GM19467 (cell line): ENCODE measurements at regions not wholly inside any gene's neighbourhood (a gene's known extent, or its start where the extent isn't known, plus 50 kb on each side); places are given as distances from the start of the nearest gene placed in this dataset.
"Not testable (repeated sequence)": the region's sequence is repeated elsewhere in the genome, so short reads cannot be mapped to it uniquely, and the experiment has no call there.

ENCODE experiments used
- ATAC-seq: cut with Tn5 transposase; IDR thresholded peaks from one replicate; pipeline ENCODE4 v1.9.1; 2021; ENCODE audit warnings: mild to moderate bottlenecking, moderate library complexity; ENCODE audit not compliant: unreplicated experiment

DNA sequence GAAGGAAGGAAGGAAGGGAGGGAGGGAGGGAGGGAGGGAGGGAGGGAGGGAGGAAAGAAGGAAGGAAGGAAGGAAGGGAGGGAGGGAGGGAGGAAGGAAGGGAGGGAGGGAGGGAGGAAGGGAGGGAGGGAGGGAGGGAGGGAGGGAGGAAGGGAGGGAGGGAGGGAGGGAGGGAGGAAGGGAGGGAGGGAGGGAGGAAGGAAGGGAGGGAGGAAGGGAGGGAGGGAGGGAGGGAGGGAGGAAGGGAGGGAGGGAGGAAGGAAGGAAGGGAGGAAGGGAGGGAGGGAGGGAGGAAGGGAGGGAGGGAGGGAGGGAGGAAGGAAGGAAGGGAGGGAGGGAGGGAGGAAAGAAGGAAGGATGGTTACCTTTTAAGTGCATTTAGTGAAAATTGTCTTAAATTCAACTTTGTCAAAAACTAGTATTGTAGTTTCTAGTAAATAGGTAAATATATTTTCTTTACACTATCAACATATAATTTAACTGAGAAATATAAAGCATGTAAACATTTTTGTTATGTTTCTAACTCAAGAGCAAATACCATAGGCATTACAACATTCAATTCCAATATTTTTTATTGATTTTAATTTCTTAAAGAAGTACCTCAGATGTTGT, 776.4 kb upstream of the ADGRL3 start:
- not testable (repeated sequence) for ATAC-seq

DNA sequence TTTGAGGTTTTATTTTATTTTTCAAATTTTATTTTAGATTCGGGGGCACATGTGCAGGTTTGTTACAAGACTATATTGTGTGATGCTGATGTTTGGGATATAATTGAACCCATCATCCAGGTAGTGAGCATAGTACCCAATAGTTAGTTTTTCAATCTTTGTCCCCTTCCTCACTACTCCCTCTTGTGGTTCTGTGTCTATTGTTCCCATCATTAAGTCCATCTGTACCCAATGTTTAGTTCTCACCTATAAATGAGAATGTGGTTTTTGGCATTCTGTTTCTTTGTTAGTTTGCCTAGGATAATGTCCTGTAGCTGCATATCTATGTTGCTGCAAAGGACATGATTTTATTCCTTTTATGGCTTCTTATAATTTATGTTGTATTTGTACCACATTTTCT, 767.2 kb upstream of the ADGRL3 start:
- ATAC-seq = no peak

DNA sequence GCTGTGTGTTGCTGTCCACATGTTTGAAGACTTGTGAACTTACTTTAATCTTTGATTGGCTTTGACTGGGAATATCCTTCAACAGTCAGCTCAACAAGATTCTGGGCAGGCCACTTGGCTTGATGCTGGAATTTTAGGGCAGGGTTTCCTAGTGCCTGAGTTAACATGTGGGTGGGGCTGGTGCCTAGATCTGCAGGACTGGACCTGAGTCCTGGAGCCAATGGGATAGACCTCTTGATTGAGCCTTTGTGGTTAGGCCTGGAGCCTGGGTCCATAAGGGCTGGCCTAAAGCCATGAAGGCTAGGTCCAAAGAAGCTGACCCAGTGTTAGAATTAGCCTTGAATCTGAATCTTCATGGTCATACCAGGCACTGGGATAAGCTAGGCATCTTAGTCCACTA, 757.1 kb upstream of the ADGRL3 start:
- ATAC-seq = no peak

DNA sequence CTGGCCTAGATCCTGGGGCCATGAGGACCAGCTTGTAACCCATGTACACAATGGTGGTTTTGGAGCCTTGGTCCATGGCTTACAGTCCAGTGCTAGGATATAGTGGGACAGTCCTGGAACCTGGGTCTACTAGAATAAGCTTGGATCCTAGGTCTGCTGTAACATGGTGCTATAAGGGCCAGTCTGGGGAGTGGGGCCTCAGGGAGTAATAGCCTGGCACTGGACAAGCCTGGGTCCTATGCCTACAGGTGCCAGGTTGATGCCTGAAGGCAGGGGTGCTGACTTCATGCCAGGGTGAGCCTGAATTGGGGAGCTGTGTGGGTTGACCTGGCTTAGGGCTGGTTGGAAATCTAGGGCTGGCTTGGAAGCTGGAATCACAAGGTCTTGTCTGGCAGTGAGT, 756.3 kb upstream of the ADGRL3 start:
- no peak for ATAC-seq

DNA sequence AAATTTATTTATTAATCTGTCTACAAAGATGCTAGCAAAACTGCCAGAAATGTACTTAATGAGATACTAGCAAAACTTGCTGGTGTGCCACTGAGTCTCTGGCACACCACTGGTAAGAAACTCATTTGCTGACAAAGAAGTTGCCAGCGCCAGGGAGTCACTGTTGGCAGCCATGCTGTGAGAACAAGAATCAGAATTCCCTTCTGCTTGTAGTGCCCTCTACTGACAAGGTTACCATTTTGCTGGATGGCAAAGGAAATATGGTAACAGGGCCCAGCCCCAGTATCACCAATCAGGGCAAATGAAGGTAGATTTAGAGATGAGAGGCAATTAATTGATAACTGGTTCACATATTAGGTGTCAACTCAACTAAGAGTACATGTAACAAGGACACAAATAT, 750.1 kb upstream of the ADGRL3 start:
- no peak for ATAC-seq

DNA sequence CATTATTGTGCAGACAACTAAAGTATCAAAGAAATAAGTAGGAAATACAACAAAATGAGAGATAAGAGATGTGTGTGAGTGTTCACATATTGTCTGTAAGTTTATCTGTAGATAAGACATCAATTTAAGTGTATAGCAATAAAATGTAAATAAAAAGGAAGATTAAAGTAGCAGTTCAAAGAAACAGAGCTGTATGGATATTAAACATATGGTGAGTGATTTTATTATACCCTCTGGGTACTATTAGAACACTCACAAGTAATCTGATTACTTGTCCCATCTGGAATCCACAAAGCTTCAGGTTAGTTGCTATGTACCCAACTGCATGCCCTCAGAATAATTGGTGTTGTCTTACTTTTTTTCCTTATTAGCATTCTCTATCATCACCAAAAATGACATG, 747.9 kb upstream of the ADGRL3 start:
- ATAC-seq = no peak

DNA sequence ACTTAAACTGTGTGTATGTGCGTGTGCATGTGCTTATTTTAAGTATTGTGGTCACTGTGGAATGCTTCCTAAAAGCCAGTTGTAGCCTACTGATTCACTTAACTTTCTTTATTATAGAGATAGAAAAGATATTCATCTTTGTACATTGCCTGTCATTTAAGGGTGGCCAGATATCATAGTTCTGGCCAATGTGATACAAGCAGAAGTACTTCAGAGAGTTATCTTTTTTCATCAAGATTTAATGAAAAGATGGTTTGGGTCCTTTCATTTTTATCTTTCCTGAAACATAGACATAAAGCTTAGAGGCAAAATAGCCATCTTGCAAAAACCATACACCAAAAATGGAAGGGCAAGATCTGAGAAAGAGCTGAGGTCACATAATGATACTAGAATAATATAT, 744.7 kb upstream of the ADGRL3 start:
- no peak for ATAC-seq

DNA sequence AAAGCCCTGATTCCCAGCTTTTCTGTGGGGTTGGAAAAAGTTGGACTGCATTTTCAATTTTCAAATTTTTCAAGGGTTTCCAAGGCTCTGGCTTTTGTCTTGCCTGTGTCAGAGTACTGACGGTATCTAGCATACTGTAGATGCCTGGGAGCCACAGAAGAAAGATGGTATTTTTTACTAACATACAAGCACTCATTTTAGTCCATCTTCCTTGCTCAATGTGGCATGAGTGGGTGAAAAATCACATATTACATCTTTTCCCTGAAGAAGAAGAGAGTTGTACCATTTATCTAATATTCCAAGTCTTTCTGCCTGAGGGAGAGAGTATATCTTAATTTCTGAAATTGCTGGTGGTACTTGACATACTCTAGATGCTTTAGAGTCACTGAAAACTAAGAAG, 738.6 kb upstream of the ADGRL3 start:
- no peak for ATAC-seq

DNA sequence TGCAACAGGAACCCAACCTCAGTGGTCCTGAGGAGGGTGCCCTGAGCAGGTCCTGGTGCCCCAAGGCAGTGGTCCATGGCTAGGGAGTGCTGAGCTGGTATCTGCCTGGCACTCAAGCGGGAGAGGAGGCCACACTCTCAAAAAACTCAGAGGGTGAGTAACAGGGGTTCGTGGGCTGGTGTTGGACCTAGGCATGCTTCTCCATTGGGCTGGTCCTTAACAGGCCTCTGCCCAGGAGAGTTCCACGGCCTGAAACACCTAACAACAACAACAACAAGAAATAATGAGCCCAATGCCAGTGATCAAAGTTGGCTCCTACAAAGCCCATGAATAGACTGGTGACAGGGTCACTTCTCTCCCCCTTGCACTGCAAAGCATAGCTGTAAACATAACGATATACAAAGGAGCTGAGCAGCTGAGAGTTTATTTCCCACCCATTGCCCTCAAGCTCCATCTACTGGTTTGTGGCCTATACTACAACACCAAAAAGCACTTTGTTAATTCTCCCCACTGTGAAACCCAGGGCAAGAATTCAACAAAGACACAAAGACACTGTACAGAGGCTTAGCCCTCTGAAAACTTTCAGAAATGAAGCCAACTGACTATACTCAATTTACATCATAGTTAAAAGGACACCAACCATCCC, 736.1 kb upstream of the ADGRL3 start:
- ATAC-seq = no peak

DNA sequence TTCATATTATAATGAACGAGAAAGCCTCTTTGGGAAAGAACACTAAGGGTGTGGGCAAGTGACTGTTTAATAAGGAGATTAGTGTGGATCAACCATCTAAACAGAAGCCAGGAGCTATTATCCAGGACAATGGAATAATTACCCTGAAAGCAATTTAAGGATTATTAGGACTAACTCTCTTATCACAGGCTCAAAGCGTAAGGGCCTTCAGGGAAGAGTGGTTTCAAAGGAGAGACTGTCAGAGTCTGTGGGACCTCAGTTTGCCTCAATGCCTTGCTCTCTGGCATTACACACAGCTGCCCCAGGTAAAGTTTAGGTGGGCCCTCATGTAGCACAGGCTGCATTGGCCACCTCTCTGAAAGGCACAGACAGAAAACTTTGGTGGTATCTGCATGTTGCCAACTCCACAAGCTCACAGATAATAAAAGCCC, 717.2 kb upstream of the ADGRL3 start:
- ATAC-seq = no peak

DNA sequence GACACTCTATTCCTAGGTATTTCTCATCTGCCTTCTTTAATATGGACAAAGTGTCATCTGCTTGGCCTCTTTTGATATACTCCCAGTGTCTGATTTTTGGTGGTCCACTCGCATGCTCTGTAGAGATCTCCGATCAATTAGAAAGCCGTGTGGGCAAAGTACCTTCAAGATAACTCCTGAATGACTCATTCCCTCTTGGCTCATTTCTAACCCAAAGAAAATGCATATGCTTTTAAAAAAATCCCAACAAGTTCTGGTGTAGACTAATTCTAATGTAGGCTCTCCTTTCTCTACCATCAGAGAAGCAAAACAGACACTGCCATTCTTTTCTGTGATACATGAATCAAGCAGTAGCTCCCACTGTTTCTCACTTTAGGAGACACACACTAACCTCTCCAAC, 714.9 kb upstream of the ADGRL3 start:
- ATAC-seq = no peak

DNA sequence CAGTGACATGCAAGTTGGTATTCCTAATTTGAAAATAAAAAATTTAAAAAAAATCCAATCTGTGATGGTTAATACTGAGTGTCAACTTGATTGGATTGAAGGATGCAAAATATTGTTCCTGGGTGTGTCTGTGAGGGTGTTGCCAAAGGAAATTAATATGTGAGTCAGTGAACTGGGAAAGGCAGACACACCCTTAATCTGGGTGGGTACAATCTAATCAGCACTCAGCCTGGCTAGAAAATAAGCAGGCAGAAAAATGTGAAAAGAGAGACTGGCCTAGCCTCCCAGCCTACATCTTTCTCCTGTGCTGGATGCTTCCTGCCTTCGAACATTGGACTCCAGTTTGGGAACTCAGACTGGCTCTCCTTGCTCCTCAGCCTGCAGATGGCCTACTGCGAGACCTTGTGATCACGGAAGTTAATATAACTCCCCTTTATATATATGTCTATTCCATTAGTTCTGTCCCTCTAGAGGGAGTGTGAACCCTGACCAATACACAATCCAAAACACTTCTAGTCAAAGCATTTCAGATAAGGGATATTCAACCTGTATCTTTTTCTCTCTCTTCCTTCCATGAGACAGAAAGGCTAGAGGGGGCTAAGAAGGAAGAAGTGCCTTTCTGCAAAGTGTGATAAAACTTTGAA, 712.9 kb upstream of the ADGRL3 start:
- ATAC-seq = not testable (repeated sequence)

DNA sequence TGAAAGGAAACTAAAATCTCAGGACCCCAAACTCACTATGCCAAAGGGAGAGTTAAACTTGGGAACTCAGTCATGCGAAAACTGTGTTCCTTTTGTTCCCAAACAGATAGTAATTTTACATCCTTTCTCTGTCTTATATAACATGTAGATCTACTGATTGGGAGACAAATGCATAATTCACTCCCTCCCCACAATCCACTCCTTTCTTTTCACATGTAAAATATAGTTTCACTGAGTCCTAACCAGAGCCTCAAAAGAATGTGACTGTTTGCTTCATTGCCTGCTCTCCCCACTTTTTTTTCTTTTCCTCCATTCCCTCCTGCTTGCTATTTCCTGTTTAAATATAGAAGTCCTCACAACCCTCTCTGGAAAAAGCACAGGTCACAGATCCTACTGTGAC, 699.3 kb upstream of the ADGRL3 start:
- no peak for ATAC-seq

DNA sequence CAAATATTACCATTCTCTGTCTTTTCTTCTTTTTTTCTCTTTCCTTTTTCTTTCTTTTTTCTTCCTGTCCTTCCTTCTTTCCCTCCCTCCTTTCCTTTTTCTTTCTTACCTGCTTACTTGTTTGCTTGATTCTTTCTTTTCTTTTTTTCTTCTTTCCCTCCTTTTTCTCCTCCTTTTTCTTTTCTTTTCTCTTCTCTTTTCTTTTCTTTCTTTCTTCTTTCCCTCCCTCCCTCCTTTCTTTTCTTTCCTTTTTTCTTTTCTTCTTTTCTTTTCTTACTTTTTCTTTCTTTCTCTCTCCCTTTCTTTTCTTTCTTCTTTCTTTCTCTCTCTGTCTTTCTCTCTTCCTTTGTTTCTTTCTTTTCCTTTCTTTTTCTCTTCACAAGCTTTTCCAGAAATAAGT, 697.4 kb upstream of the ADGRL3 start:
- ATAC-seq = no peak

DNA sequence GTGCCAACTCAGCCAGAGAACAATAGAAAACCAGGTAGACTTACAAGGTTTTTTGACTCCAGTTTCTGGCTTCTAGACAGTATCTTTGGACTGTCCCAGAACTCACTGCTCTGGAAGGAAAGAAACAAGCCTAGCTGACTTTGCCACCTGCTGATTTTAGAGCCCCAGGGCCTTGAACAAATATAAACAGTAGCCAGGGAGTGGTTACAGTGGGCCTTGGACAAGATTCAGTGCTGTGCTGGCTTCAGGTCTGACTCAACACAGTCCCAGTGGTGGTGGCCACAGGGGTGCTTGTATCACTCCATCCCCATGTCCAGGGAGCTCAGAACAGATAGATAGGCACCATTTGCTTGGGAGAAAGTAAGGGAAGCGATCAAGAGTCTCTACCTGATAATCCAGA, 694.1 kb upstream of the ADGRL3 start:
- ATAC-seq = no peak

DNA sequence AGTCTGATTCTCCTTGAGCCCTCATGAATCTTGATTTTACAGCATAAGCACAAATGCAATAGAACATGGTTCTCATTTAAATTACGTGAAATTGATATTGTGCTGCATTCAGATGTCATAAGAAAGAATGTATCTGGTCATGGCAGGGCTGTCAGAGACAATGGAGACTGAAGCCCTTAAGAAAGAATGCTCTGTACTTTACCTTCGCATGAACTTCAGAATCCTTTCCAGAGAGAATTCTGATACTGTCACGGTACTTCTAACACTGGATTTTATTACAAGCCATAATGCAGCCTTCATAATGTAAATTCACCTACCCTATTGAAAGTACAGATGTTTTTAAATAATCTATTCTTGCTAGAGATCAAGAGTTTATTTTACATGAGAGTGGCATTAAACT, 677.9 kb upstream of the ADGRL3 start:
- ATAC-seq = no peak

DNA sequence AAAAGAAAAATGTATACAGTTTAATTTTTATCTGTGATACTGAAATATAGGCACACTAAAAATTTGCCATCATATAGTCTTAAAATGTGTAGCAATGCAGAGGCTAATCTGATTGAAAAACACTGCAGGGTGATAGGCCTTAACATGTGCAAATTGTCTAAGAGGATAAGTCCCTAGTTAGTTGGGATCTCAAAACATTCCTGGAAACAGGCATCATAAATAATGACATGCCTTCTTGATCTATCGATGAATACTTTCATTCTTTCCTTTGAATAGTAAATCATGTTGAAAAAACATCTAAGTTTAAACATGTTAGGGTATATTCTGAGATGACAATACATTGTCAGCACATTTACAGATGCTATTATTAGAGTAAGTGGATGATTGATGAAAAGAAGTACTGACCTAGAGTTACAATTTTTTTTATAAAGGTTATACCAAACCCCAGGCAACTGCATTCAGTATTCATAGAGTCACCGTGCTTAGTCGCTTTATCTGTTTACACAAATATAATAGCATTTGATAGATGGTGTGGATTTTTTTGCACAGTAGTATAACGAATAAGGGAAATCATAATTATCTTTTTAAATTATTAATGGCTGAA, 668.2 kb upstream of the ADGRL3 start:
- ATAC-seq = no peak

DNA sequence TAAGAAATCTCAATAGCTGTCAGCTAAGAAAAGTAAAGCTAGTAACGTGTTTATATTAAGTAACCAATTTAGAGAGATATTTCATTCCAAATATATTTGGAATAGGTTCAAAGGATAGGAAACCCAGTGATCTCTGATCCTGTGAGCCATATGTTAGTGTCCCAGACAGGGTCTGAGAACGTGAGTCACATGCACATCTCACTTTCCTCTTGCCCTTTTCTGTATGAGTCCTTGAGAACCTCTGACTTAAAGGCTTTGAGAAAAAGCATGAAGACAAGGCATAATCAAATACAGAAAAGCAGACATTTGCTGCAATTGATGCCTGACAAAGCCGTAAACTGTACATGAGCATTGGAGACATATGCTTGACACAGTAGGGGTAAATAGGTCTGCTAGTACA, 655.1 kb upstream of the ADGRL3 start:
- ATAC-seq = no peak

DNA sequence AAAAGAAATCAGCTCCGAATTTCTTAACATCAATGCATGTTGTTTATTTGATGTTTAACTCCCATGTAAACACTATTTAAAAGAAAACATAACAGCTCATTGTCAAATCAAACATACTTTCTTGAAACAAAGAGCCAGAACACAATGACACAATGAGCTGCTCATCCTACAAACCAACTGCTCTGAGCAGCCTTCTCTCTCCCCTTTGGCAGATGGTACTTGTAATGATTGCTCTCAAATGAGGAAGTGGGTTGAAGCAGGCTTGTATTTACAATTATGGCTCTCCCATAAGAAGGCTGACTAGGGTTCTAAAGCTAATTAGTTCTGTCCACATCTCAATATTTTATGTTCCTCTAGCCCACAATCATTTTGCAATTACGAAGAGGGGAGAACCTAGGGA, 637.8 kb upstream of the ADGRL3 start:
- no peak for ATAC-seq

DNA sequence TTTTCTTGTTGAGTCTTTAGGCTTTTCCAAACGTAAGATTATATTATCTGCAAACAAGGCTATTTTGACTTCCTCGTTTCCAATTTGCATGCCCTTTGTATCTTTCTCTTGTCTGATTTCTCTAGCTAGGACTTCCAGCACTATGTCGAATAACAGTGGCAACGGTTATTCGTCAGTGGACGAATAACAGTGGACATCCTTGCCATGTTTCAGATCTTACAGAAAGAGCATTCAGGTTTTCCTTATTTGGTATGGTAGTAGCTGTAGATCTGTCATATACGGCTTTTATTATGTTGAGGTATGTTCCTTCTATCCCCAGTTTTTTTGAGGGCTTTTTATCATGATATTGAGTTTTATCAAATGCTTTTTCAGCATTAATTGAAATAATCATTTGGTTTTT, 634.6 kb upstream of the ADGRL3 start:
- ATAC-seq = no peak

DNA sequence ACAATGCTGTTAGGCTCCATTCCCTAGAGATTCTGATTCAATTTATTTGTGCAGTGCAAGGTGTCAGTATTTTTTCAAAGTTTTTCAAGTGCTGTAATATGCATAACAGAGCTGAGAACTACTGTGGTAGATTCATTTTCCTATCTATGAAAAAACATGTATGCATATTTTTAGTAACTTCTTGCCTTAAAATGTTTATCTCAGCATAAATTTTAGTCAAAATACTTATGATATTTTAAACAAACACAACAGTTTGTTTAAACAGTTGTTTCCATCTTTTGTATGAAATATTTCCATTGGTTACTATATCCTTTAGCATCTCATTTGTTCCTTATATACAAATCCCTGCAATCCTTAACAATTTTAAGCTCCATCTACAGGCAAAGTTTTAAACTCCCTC, 624.8 kb upstream of the ADGRL3 start:
- ATAC-seq = no peak

DNA sequence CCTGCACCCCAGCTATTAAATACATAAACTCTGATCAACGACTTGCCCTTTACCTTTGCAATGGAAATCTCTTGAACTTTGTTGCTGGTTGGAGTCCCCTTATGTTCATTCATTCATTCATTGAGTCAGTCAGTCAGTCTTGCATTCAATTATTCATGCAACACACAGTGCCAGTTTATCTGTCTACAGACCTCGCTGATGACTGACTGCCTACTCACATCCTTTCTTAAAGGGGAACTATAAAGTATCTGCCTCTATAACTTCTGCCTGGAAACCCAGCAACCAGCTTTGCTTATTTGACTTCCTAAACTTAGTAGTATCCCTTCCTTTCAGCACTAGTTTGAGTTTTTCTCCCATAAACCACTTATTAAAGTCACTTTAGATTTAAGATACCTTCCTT, 620.8 kb upstream of the ADGRL3 start:
- no peak for ATAC-seq
